ENCODE measurements at regions not wholly inside any gene's neighbourhood (a gene's known extent, or its start where the extent isn't known, plus 50 kb on each side); places are given as distances from the start of the nearest gene placed in this dataset.

GRCh38 chr13:87798536-87798935 lies 127.4 kb downstream of the SLITRK5 start:
- TF ChIP-seq ATF3 (CRISPR knock-in tag; conservative IDR thresholded peaks at IDR 0.05), result no peak
- no peak for TF ChIP-seq CTCF (IDR thresholded peaks at IDR 0.05)
- no peak for TF ChIP-seq MXD4 (CRISPR knock-in tag; IDR thresholded peaks at IDR 0.05; ENCODE audit: borderline replicate concordance)
- no peak for TF ChIP-seq NFE2L1 (CRISPR knock-in tag; IDR thresholded peaks at IDR 0.05)
- TF ChIP-seq STAT6 (CRISPR knock-in tag; conservative IDR thresholded peaks at IDR 0.05; ENCODE audit: low read depth), result no peak
- TF ChIP-seq ZNF219 (CRISPR knock-in tag; IDR thresholded peaks at IDR 0.05; ENCODE audit: borderline replicate concordance), result no peak
- TF ChIP-seq MAX (CRISPR knock-in tag; IDR thresholded peaks at IDR 0.05), result no peak
- no peak for TF ChIP-seq NR1H2 (CRISPR knock-in tag; IDR thresholded peaks at IDR 0.05)
- TF ChIP-seq KAT7 (CRISPR knock-in tag; IDR thresholded peaks at IDR 0.05; ENCODE audit: borderline replicate concordance), result no peak
- TF ChIP-seq ZNF416 (CRISPR knock-in tag; IDR thresholded peaks at IDR 0.05), result no peak
- TF ChIP-seq CDX4 (CRISPR knock-in tag; IDR thresholded peaks at IDR 0.05; ENCODE audit: borderline replicate concordance), result no peak
